ENCODE measurements at regions not wholly inside any gene's neighbourhood (a gene's known extent, or its start where the extent isn't known, plus 50 kb on each side); places are given as distances from the start of the nearest gene placed in this dataset.

GRCh38 chr10:108908096-108908495, 1015.2 kb downstream of the XPNPEP1 start:
- DNase-seq: no peak

- DNase-seq: no peak
Measured at GRCh38 chr10:108905821-108906220, 1017.5 kb downstream of the XPNPEP1 start.

GRCh38 chr10:108905171-108905570, 1018.1 kb downstream of the XPNPEP1 start:
- no peak for DNase-seq

- DNase-seq: no peak
Measured at GRCh38 chr10:108904163-108904838, 1019.0 kb downstream of the XPNPEP1 start.

- DNase-seq: no peak
Measured at GRCh38 chr10:108902619-108903285, 1020.6 kb downstream of the XPNPEP1 start.

GRCh38 chr10:108901781-108902618, 1021.3 kb downstream of the XPNPEP1 start:
- no peak for DNase-seq

- no peak for DNase-seq
Measured at GRCh38 chr10:108899670-108900069, 1023.6 kb downstream of the XPNPEP1 start.

GRCh38 chr10:108894402-108895301, 1028.7 kb downstream of the XPNPEP1 start:
- DNase-seq: no peak

- no peak for DNase-seq
Measured at GRCh38 chr10:108877095-108877561, 1046.2 kb downstream of the XPNPEP1 start.

GRCh38 chr10:108872854-108873253, 1050.5 kb downstream of the XPNPEP1 start:
- DNase-seq: no peak

- DNase-seq: no peak
Measured at GRCh38 chr10:108868881-108869280, 1054.4 kb downstream of the XPNPEP1 start.

- no peak for DNase-seq
Measured at GRCh38 chr10:108862676-108863350, 1060.5 kb downstream of the XPNPEP1 start.

GRCh38 chr10:108861181-108861754, 1062.0 kb downstream of the XPNPEP1 start:
- no peak for DNase-seq

- no peak for DNase-seq
Measured at GRCh38 chr10:108852211-108852610, 1071.1 kb downstream of the XPNPEP1 start.

- no peak for DNase-seq
Measured at GRCh38 chr10:108850138-108850854, 1073.0 kb downstream of the XPNPEP1 start.

GRCh38 chr10:108849688-108850087, 1073.6 kb downstream of the XPNPEP1 start:
- no peak for DNase-seq

GRCh38 chr10:108849186-108849585, 1074.1 kb downstream of the XPNPEP1 start:
- DNase-seq: no peak

- DNase-seq: no peak
Measured at GRCh38 chr10:108848046-108848445, 1075.3 kb downstream of the XPNPEP1 start.

GRCh38 chr10:108840944-108841343, 1082.4 kb downstream of the XPNPEP1 start:
- DNase-seq: no peak

GRCh38 chr10:108836362-108836761, 1086.9 kb downstream of the XPNPEP1 start:
- no peak for DNase-seq

GRCh38 chr10:108822026-108822425, 1101.3 kb downstream of the XPNPEP1 start:
- no peak for DNase-seq
